NCI-H187 treated with DMSO at 0.1 percent for 48 hours (cell line): ENCODE measurements at regions not wholly inside any gene's neighbourhood (a gene's known extent, or its start where the extent isn't known, plus 50 kb on each side); places are given as distances from the start of the nearest gene placed in this dataset.

Experiments used
- DNase-seq: peaks from one replicate; lab custom pipeline; 2025; lab: John Stamatoyannopoulos, UW

- DNase-seq: no peak
Measured at GRCh38 chr5:61953913-61954312, 352.1 kb upstream of the KIF2A start.

GRCh38 chr5:61964201-61964600, 341.8 kb upstream of the KIF2A start:
- DNase-seq: no peak

- DNase-seq: no peak
Measured at GRCh38 chr5:61965069-61965468, 340.9 kb upstream of the KIF2A start.

- DNase-seq: no peak
Measured at GRCh38 chr5:61965490-61965889, 340.5 kb upstream of the KIF2A start.

- DNase-seq: no peak
Measured at GRCh38 chr5:61966296-61966955, 339.6 kb upstream of the KIF2A start.

- no peak for DNase-seq
Measured at GRCh38 chr5:61966997-61967396, 339.0 kb upstream of the KIF2A start.

- DNase-seq: no peak
Measured at GRCh38 chr5:61967681-61968080, 338.3 kb upstream of the KIF2A start.

GRCh38 chr5:61969347-61969746, 336.7 kb upstream of the KIF2A start:
- DNase-seq: no peak

GRCh38 chr5:61969755-61970154, 336.3 kb upstream of the KIF2A start:
- DNase-seq: no peak

- DNase-seq: no peak
Measured at GRCh38 chr5:61970218-61970617, 335.8 kb upstream of the KIF2A start.

- DNase-seq: no peak
Measured at GRCh38 chr5:61974680-61975079, 331.3 kb upstream of the KIF2A start.

GRCh38 chr5:61981886-61982285, 324.1 kb upstream of the KIF2A start:
- DNase-seq: no peak

GRCh38 chr5:61991430-61991829, 314.6 kb upstream of the KIF2A start:
- no peak for DNase-seq

GRCh38 chr5:61991866-61992265, 314.1 kb upstream of the KIF2A start:
- no peak for DNase-seq

GRCh38 chr5:61993295-61993927, 312.6 kb upstream of the KIF2A start:
- no peak for DNase-seq

- DNase-seq: no peak
Measured at GRCh38 chr5:61994171-61994570, 311.8 kb upstream of the KIF2A start.

- DNase-seq: no peak
Measured at GRCh38 chr5:61995486-61995885, 310.5 kb upstream of the KIF2A start.

GRCh38 chr5:61999371-61999770, 306.6 kb upstream of the KIF2A start:
- no peak for DNase-seq

GRCh38 chr5:62000646-62001045, 305.4 kb upstream of the KIF2A start:
- no peak for DNase-seq

- DNase-seq: no peak
Measured at GRCh38 chr5:62001640-62002039, 304.4 kb upstream of the KIF2A start.

GRCh38 chr5:62002436-62002835, 303.6 kb upstream of the KIF2A start:
- no peak for DNase-seq

GRCh38 chr5:62005551-62005950, 300.5 kb upstream of the KIF2A start:
- no peak for DNase-seq

- DNase-seq: no peak
Measured at GRCh38 chr5:62007457-62007856, 298.5 kb upstream of the KIF2A start.

- no peak for DNase-seq
Measured at GRCh38 chr5:62011089-62011664, 294.8 kb upstream of the KIF2A start.
